GM12878 (cell line): ENCODE measurements at regions not wholly inside any gene's neighbourhood (a gene's known extent, or its start where the extent isn't known, plus 50 kb on each side); places are given as distances from the start of the nearest gene placed in this dataset.

Experiments
- ATAC-seq: fragments of 200-7000 bp; cut with Tn5 transposase; 3 replicates; pipeline ENCODE4 v1.9.1; 2020; ENCODE audit warnings: mild to moderate bottlenecking, moderate library complexity
- BruUV-seq: library from RNA; stranded (reverse); fragments of 400-500 nt; replicated peaks from 2 replicates; lab custom pipeline; 2021; lab: Mats Ljungman, UMichigan
- CTCF ChIA-PET: fragments of 300-600 bp; sonication (Branson Sonifier 250); formaldehyde crosslinking; extraction: SDS; loops from one replicate; lab custom pipeline; 2021; ENCODE audit warnings: inconsistent platforms; lab: Yijun Ruan, JAX
- POLR2A ChIA-PET: fragments of 350-600 bp; formaldehyde crosslinking; extraction: SDS; loops from one replicate; lab custom pipeline; 2021; ENCODE audit warnings: inconsistent platforms; lab: Charles Lee
- RAD21 ChIA-PET: fragments of 300-600 bp; sonication (Branson Sonifier 250); formaldehyde crosslinking; loops from one replicate; lab custom pipeline; 2023; ENCODE audit warnings: antibody characterized with exemption; ENCODE audit not compliant: unreplicated experiment; lab: Charles Lee
- SMC1A ChIA-PET: fragments of 300-600 bp; sonication (Branson Sonifier 250); formaldehyde crosslinking; loops from one replicate; lab custom pipeline; 2023; ENCODE audit not compliant: unreplicated experiment, uncharacterized antibody; lab: Charles Lee
- DNase-seq: peaks from one replicate; pipeline ENCODE4 v3.0.0-alpha.2; 2011; ENCODE audit warnings: low read depth, low spot score
- FAIRE-seq: peaks from 3 replicates; lab custom pipeline; 2011; peaks lifted over from hg19 to GRCh38; lab: Jason Lieb, UNC
- H2AFZ ChIP-seq: 2 replicates; pipeline ENCODE4 v1.6.0; 2011; ENCODE audit warnings: low read depth, low read length, control low read depth; ENCODE audit not compliant: control insufficient read depth
- H3K27ac ChIP-seq: 2 replicates; pipeline ENCODE4 v1.5.1; 2011; ENCODE audit warnings: control low read depth; ENCODE audit not compliant: control insufficient read depth, insufficient read depth
- H3K27me3 ChIP-seq, 2 experiments: replicated peaks in 1 of 2; 2 replicates each; pipeline versions ENCODE4 v1.6.0 to v1.6.1; 2011; ENCODE audit warnings: low read length in 1 of 2; ENCODE audit not compliant: control insufficient read depth in 2 of 2, insufficient read depth in 2 of 2
- H3K36me3 ChIP-seq, 2 experiments: 2 replicates each; pipeline ENCODE4 v1.5.1; 2011; ENCODE audit warnings: low read length in 1 of 2; ENCODE audit not compliant: control insufficient read depth in 2 of 2, insufficient read depth in 2 of 2
- H3K4me1 ChIP-seq: 2 replicates; pipeline ENCODE4 v1.6.1; 2011; ENCODE audit warnings: mild to moderate bottlenecking, low read length, moderate library complexity, mixed read lengths; ENCODE audit not compliant: control insufficient read depth, insufficient read depth
- H3K4me2 ChIP-seq: 2 replicates; pipeline ENCODE4 v1.6.0; 2011; ENCODE audit warnings: control low read depth; ENCODE audit not compliant: control insufficient read depth, insufficient read depth
- H3K4me3 ChIP-seq: fragments of 200-600 bp; sonication (generic); 2 replicates; pipeline ENCODE4 v1.5.1; 2016
- H3K79me2 ChIP-seq: 2 replicates; pipeline ENCODE4 v1.6.0; 2011; ENCODE audit warnings: low read length; ENCODE audit not compliant: control insufficient read depth, insufficient read depth
- H3K9ac ChIP-seq: 2 replicates; pipeline ENCODE4 v1.8.0; 2011; ENCODE audit warnings: low read length, control low read depth, mixed read lengths; ENCODE audit not compliant: control insufficient read depth, insufficient read depth
- H3K9me3 ChIP-seq: replicated peaks from 3 replicates; pipeline ENCODE4 v1.5.1; 2011; ENCODE audit warnings: mild to moderate bottlenecking, low read length; ENCODE audit not compliant: control insufficient read depth, insufficient read depth
- H4K20me1 ChIP-seq: 2 replicates; pipeline ENCODE4 v1.6.0; 2011; ENCODE audit not compliant: control insufficient read depth, insufficient read depth
- CEBPB ChIP-seq, 2 experiments: fragments of 150-350 bp in 1 of 2; IDR thresholded peaks; 2 replicates each; pipeline ENCODE4 v1.6.1; 2012 to 2014; ENCODE audit warnings: low read depth in 2 of 2, low read length in 2 of 2, borderline replicate concordance in 1 of 2, inconsistent platforms in 1 of 2
- E2F8 ChIP-seq: fragments of 450-650 bp; IDR thresholded peaks from 2 replicates; pipeline ENCODE4 v1.6.1; 2018; ENCODE audit warnings: mild to moderate bottlenecking, low read depth, moderate library complexity; ENCODE audit not compliant: partially characterized antibody
- HCFC1 ChIP-seq: fragments of 150-350 bp; IDR thresholded peaks from 2 replicates; pipeline ENCODE4 v1.6.1; 2014; ENCODE audit warnings: low read length
- HDAC6 ChIP-seq: fragments of 200-600 bp; sonication (generic); IDR thresholded peaks from one replicate; pipeline ENCODE4 v1.8.0; 2017; ENCODE audit warnings: antibody characterized with exemption; ENCODE audit not compliant: unreplicated experiment
- MXI1 ChIP-seq: fragments of 150-350 bp; IDR thresholded peaks from 2 replicates; pipeline ENCODE4 v1.6.1; 2011; ENCODE audit warnings: low read depth, mild to moderate bottlenecking, inconsistent platforms, low read length, improper control_type of control experiment
- NR2F1 ChIP-seq: fragments of 450-650 bp; conservative IDR thresholded peaks from 2 replicates; pipeline ENCODE4 v1.6.1; 2017; ENCODE audit warnings: mild to moderate bottlenecking
- REST ChIP-seq: IDR thresholded peaks from 2 replicates; pipeline ENCODE4 v1.6.1; 2012; ENCODE audit warnings: mild to moderate bottlenecking, low read depth, low read length
- RFX5 ChIP-seq: IDR thresholded peaks from 2 replicates; pipeline ENCODE4 v1.6.1; 2011; ENCODE audit warnings: low read depth, low read length, improper control_type of control experiment
- WGBS: methylation state at CpG from one replicate; pipeline ENCODE4 v1.1.6; 2016; ENCODE audit warnings: low lambda C conversion rate; ENCODE audit not compliant: insufficient replicate concordance, insufficient coverage; ENCODE audit errors: missing lambda C conversion rate; 5-methylcytosine and 5-hydroxymethylcytosine counted together
- in situ Hi-C: fragments of 300-500 bp; cut with MboI; formaldehyde crosslinking; loops from 9 replicates; pipeline ENCODE4 v1.14.3; 2018; ENCODE audit warnings: mixed read lengths
- intact Hi-C: fragments of 100-400 bp; cut with micrococcal nuclease; formaldehyde crosslinking; loops from one replicate; pipeline ENCODE4 v1.14.2; 2022; ENCODE audit not compliant: unreplicated experiment
- TF ChIP-seq, protein P1 (sequence below): fragments of 450-650 bp; IDR thresholded peaks from 2 replicates; pipeline ENCODE4 v1.6.1; 2017; ENCODE audit warnings: mild to moderate bottlenecking, moderate library complexity
- TF ChIP-seq, protein P2 (sequence below): fragments of 450-650 bp; IDR thresholded peaks from 2 replicates; pipeline ENCODE4 v1.6.1; 2014; ENCODE audit warnings: mild to moderate bottlenecking
- TF ChIP-seq, protein P3 (sequence below): IDR thresholded peaks from 2 replicates; pipeline ENCODE4 v1.6.1; 2011; ENCODE audit warnings: low read depth, mild to moderate bottlenecking, low read length, moderate library complexity, borderline replicate concordance; ENCODE audit errors: extremely low read depth

DNA sequence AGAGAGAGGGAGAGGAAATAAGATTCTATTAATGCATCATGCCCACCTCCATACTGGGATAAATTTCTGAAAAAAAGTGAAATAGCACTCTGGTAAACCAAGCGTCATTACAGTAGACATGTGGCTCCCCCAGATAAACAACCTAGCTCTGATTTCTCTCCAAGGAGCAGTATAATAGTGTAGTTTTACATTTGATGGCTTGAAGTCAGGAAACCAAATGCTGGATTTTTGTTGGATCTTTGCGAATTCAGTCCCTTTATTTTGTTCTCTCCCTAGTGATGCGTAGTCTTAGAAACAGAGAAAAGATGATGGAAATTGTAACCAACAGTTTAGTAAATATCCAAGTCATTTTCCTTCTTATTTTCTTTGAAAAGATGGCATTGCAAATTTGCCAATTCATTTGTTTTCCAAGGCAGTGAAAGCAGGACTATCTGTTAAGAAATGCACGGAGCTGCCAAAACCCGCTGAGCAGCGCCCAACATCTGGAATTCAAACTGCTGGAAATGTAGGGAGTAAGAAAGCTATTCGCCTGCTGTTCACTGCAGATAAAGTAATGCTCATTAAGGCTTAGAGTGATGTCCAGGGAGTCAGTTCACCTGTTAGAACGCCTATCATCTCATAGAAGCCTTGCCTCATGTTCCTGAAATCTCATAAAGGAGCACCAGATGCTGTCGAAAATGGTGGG, 85.7 kb upstream of the DOK5 start:
- H3K27ac ChIP-seq = no peak overlapping the region
- H3K9me3 ChIP-seq = no peaks in the 10 kb centered on the region
- no peaks in the 10 kb centered on the region for H3K27me3 ChIP-seq
- no peak overlapping the region for H3K4me3 ChIP-seq
- H3K36me3 ChIP-seq = no peaks in the 10 kb centered on the region
- H3K4me1 ChIP-seq = no peaks in the 10 kb centered on the region
- ChIA-PET CTCF (no interaction called here), RAD21 (no interaction called here), POLR2A (no interaction called here), SMC1A (no interaction called here)
- in situ Hi-C loops (no loop called here), intact Hi-C loops (no loop called here)
- no peak for DNase-seq
- BruUV-seq = no TSS peak
- FAIRE-seq = no peak
- H3K4me2 ChIP-seq = no peak overlapping the region
- H3K9ac ChIP-seq = no peak overlapping the region
- 32% methylated on average over 9 of the region's 9 CpGs for WGBS
- ATAC-seq = no peak
- no peak overlapping the region for H2AFZ ChIP-seq
- H4K20me1 ChIP-seq = no peaks in the 10 kb centered on the region
- H3K79me2 ChIP-seq = no peaks in the 10 kb centered on the region
- TF ChIP-seq, protein P1, sequence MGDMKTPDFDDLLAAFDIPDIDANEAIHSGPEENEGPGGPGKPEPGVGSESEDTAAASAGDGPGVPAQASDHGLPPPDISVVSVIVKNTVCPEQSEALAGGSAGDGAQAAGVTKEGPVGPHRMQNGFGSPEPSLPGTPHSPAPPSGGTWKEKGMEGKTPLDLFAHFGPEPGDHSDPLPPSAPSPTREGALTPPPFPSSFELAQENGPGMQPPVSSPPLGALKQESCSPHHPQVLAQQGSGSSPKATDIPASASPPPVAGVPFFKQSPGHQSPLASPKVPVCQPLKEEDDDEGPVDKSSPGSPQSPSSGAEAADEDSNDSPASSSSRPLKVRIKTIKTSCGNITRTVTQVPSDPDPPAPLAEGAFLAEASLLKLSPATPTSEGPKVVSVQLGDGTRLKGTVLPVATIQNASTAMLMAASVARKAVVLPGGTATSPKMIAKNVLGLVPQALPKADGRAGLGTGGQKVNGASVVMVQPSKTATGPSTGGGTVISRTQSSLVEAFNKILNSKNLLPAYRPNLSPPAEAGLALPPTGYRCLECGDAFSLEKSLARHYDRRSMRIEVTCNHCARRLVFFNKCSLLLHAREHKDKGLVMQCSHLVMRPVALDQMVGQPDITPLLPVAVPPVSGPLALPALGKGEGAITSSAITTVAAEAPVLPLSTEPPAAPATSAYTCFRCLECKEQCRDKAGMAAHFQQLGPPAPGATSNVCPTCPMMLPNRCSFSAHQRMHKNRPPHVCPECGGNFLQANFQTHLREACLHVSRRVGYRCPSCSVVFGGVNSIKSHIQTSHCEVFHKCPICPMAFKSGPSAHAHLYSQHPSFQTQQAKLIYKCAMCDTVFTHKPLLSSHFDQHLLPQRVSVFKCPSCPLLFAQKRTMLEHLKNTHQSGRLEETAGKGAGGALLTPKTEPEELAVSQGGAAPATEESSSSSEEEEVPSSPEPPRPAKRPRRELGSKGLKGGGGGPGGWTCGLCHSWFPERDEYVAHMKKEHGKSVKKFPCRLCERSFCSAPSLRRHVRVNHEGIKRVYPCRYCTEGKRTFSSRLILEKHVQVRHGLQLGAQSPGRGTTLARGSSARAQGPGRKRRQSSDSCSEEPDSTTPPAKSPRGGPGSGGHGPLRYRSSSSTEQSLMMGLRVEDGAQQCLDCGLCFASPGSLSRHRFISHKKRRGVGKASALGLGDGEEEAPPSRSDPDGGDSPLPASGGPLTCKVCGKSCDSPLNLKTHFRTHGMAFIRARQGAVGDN = no peak
- no peak for TF ChIP-seq NR2F1
- TF ChIP-seq, protein P2, sequence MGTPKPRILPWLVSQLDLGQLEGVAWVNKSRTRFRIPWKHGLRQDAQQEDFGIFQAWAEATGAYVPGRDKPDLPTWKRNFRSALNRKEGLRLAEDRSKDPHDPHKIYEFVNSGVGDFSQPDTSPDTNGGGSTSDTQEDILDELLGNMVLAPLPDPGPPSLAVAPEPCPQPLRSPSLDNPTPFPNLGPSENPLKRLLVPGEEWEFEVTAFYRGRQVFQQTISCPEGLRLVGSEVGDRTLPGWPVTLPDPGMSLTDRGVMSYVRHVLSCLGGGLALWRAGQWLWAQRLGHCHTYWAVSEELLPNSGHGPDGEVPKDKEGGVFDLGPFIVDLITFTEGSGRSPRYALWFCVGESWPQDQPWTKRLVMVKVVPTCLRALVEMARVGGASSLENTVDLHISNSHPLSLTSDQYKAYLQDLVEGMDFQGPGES = no peak
- TF ChIP-seq REST = no peak
- no peak for TF ChIP-seq E2F8
- TF ChIP-seq MXI1 = no peak
- TF ChIP-seq HDAC6 = no peak
- TF ChIP-seq CEBPB (IDR thresholded peaks at IDR 0.05; ENCODE audit: borderline replicate concordance in 1 of 2, low read depth in 2 of 2, low read length in 2 of 2) = no peak
- no peak for TF ChIP-seq RFX5
- TF ChIP-seq, protein P3, sequence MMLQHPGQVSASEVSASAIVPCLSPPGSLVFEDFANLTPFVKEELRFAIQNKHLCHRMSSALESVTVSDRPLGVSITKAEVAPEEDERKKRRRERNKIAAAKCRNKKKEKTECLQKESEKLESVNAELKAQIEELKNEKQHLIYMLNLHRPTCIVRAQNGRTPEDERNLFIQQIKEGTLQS = no peak
- no peak for TF ChIP-seq HCFC1
